Head of caudate nucleus (tissue), 42 donors: ENCODE measurements at regions not wholly inside any gene's neighbourhood (a gene's known extent, or its start where the extent isn't known, plus 50 kb on each side); places are given as distances from the start of the nearest gene placed in this dataset.
A peak's percentile ranks its signal among the peaks of the same experiment; 100 is the strongest.

ENCODE experiments used
- DNase-seq, 42 donors: peaks; one replicate each; pipeline versions ENCODE4 v3.0.0 to v3.0.0-alpha.2; 2020 to 2021; ENCODE audit warnings: mixed read lengths in 7 of 42
- intact Hi-C: fragments of 100-400 bp; cut with DNase I; formaldehyde crosslinking; loops from one replicate; pipeline ENCODE4 v1.15.0; 2022

- DNase-seq: no peak
- intact Hi-C loops: no loop called here
These were observed 269.6 kb upstream of the KLF4 start for GRCh38 chr9:107759009-107759822.

GRCh38 chr9:107756091-107756490, 266.5 kb upstream of the KLF4 start:
- DNase-seq: no peak
- intact Hi-C loops: no loop called here

- no peak for DNase-seq
- intact Hi-C loops: no loop called here
These were observed 265.7 kb upstream of the KLF4 start for GRCh38 chr9:107755246-107755645.

GRCh38 chr9:107751567-107752210, 262.1 kb upstream of the KLF4 start:
- intact Hi-C loops: loop anchor here (5.0 kb wide), 1 partner anchor 114 kb away; no protein-coding TSS in a partner anchor
- DNase-seq: no peak

GRCh38 chr9:107750741-107751566, 261.4 kb upstream of the KLF4 start:
- intact Hi-C loops: loop anchor here (5.0 kb wide), 1 partner anchor 114 kb away; no protein-coding TSS in a partner anchor
- DNase-seq: peak; percentile 26 to 92 (median 72)

- DNase-seq: peak; percentile 70 to 95 (median 86)
- intact Hi-C loops: loop anchor here (5.0 kb wide), 1 partner anchor 113 kb away; no protein-coding TSS in a partner anchor
These were observed 260.3 kb upstream of the KLF4 start for GRCh38 chr9:107749787-107750444.

- no peak for DNase-seq
- intact Hi-C loops: no loop called here
These were observed 255.3 kb upstream of the KLF4 start for GRCh38 chr9:107744873-107745272.

- DNase-seq: no peak
- intact Hi-C loops: no loop called here
These were observed 253.2 kb upstream of the KLF4 start for GRCh38 chr9:107742531-107743309.

- peak in 2 of 42 donors; percentile 31 to 35 for DNase-seq
- intact Hi-C loops: no loop called here
These were observed 250.8 kb upstream of the KLF4 start for GRCh38 chr9:107740088-107740980.

- DNase-seq: peak in 40 of 42 donors; percentile 26 to 81 (median 52)
- intact Hi-C loops: no loop called here
These were observed 250.1 kb upstream of the KLF4 start for GRCh38 chr9:107739601-107740082.

- DNase-seq: no peak
- intact Hi-C loops: no loop called here
These were observed 249.2 kb upstream of the KLF4 start for GRCh38 chr9:107738789-107739188.

GRCh38 chr9:107737987-107738743, 248.6 kb upstream of the KLF4 start:
- DNase-seq: no peak
- intact Hi-C loops: no loop called here

- no peak for DNase-seq
- intact Hi-C loops: no loop called here
These were observed 248.0 kb upstream of the KLF4 start for GRCh38 chr9:107737610-107737986.

- intact Hi-C loops: no loop called here
- no peak for DNase-seq
These were observed 246.3 kb upstream of the KLF4 start for GRCh38 chr9:107735821-107736220.

GRCh38 chr9:107734256-107735013, 244.9 kb upstream of the KLF4 start:
- intact Hi-C loops: no loop called here
- DNase-seq: no peak

GRCh38 chr9:107733523-107733894, 243.9 kb upstream of the KLF4 start:
- DNase-seq: peak in 41 of 42 donors; percentile 11 to 82 (median 45)
- intact Hi-C loops: no loop called here
